ENCODE measurements at regions not wholly inside any gene's neighbourhood (a gene's known extent, or its start where the extent isn't known, plus 50 kb on each side); places are given as distances from the start of the nearest gene placed in this dataset.

DNA sequence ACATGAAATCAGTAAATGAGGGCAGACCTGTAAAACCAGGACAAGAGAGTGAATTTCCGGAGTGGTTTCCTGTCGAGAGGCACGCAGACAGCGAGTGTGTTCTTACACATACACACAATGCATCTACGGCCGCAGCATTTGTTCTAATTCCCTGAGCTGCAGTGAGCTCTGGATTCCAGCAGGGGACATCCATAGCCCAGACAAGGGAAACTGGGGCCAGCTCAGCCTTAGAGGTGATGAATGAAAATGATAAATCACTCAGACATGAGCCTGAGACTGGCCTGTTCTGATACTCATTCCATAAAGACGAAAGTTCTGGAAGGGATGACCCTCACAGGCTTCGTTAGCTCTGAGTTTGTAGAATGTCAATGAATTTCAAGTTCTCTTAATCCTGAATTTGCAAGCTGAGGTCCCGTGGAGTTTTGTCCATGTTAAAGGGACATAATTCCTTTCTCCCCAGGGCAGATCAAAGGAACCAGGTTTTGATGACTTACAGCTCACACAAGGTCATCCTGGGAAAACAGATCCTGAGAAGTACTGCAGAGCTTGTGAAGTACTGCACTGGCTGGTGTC, 207.9 kb upstream of the C1orf87 start:
- Histone ChIP-seq H3K4me3 (replicated peaks in 1 of 2; ENCODE audit: low read depth in 1 of 2, low read length in 2 of 2) (peak overlapping the region in 1 of 2 experiments; percentile 19; a peak in 1 of 4 replicates), H3K79me2 (ENCODE audit: insufficient read depth, low read length) (no peaks in the 10 kb centered on the region), H3K4me1 (ENCODE audit: control insufficient read depth in 1 of 2, insufficient read depth in 2 of 2, low read length in 2 of 2) (peaks cover 5 to 24% of the 10 kb centered on the region in 2 experiments; a peak in 3 of 4 replicates), H3K9me2 (ENCODE audit: insufficient read depth) (no peaks in the 10 kb centered on the region), H3K4me2 (ENCODE audit: low read length) (peak overlapping the region; percentile 41), H4K20me1 (ENCODE audit: insufficient read depth) (no peaks in the 10 kb centered on the region), H2AFZ (ENCODE audit: low read depth, low read length, poor library complexity, severe bottlenecking) (peak overlapping the region; percentile 91), H3K9me3 (ENCODE audit: control insufficient read depth in 1 of 2, insufficient read depth in 1 of 2, low read depth in 1 of 2, low read length in 2 of 2) (no peaks in the 10 kb centered on the region), H3K27me3 (ENCODE audit: insufficient read depth, low read length) (no peaks in the 10 kb centered on the region), H3K36me3 (ENCODE audit: control insufficient read depth in 1 of 2, insufficient read depth in 2 of 2, low read length in 2 of 2) (no peaks in the 10 kb centered on the region), H3K27ac (ENCODE audit: low read depth, low read length) (no peak overlapping the region), H3K9ac (ENCODE audit: low read length) (no peak overlapping the region)
- ChIA-PET POLR2A (interaction anchor here (0.8 to 1.4 kb wide), 4 partner anchors 41 to 567 kb away, joined by 3 to 5 read pairs (median 3); no protein-coding TSS in a partner anchor), CTCF (interaction anchor here (0.7 to 3.1 kb wide), 22 partner anchors 12 to 1307 kb away, joined by 3 to 58 read pairs (median 4); no protein-coding TSS in a partner anchor), RAD21 (ENCODE audit: low non-redundant PET in 1 of 2, low total read pairs in 2 of 2, uncharacterized antibody in 2 of 2, unreplicated experiment in 2 of 2) (interaction anchor here (0.7 to 1.6 kb wide), 7 partner anchors 23 to 1863 kb away, joined by 3 to 15 read pairs (median 4); no protein-coding TSS in a partner anchor)
- ATAC-seq (peak; percentile 96), DNase-seq (ENCODE audit: low read depth, low spot score) (peak; percentile 83)
- BruUV-seq (replicated peaks), result no TSS peak
- intact Hi-C loops (cut with micrococcal nuclease), result loop anchor here (1.0 to 10.0 kb wide), 3 partner anchors 484 to 761 kb away; no protein-coding TSS in a partner anchor
- TF ChIP-seq ZNF274 (IDR thresholded peaks at IDR 0.05; ENCODE audit: low read depth, low read length) (no peak), ZFX (IDR thresholded peaks at IDR 0.05) (no peak), ELF1 (IDR thresholded peaks at IDR 0.05; ENCODE audit: borderline replicate concordance, low read depth) (no peak), YY1 (IDR thresholded peaks at IDR 0.05; ENCODE audit: extremely low read depth, insufficient replicate concordance, low read depth, low read length) (no peak), POLR2A (IDR thresholded peaks at IDR 0.05; ENCODE audit: borderline replicate concordance, extremely low read depth, insufficient read depth, insufficient read length) (no peak), EZH2phosphoT487 (IDR thresholded peaks at IDR 0.05; ENCODE audit: borderline replicate concordance) (no peak), FOSL1 (IDR thresholded peaks at IDR 0.05; ENCODE audit: low read depth) (peak; percentile 79), TCF7L2 (IDR thresholded peaks at IDR 0.05; ENCODE audit: borderline replicate concordance, extremely low read depth, insufficient read depth, insufficient read length) (peak; percentile 96), SIN3A (IDR thresholded peaks at IDR 0.05; ENCODE audit: low read depth) (no peak), RAD21 (IDR thresholded peaks at IDR 0.05; ENCODE audit: low read depth) (peak; percentile 98), CEBPB (IDR thresholded peaks at IDR 0.05; ENCODE audit: low read depth) (no peak), SP1 (IDR thresholded peaks at IDR 0.05; ENCODE audit: low read depth) (no peak), EGR1 (IDR thresholded peaks at IDR 0.05; ENCODE audit: low read depth) (no peak), JUND (IDR thresholded peaks at IDR 0.05) (peak; percentile 70), ZBTB33 (IDR thresholded peaks at IDR 0.05; ENCODE audit: extremely low read depth, insufficient replicate concordance, low read length) (no peak), EZH2 (IDR thresholded peaks at IDR 0.05) (no peak)
- TF ChIP-seq, protein P1, sequence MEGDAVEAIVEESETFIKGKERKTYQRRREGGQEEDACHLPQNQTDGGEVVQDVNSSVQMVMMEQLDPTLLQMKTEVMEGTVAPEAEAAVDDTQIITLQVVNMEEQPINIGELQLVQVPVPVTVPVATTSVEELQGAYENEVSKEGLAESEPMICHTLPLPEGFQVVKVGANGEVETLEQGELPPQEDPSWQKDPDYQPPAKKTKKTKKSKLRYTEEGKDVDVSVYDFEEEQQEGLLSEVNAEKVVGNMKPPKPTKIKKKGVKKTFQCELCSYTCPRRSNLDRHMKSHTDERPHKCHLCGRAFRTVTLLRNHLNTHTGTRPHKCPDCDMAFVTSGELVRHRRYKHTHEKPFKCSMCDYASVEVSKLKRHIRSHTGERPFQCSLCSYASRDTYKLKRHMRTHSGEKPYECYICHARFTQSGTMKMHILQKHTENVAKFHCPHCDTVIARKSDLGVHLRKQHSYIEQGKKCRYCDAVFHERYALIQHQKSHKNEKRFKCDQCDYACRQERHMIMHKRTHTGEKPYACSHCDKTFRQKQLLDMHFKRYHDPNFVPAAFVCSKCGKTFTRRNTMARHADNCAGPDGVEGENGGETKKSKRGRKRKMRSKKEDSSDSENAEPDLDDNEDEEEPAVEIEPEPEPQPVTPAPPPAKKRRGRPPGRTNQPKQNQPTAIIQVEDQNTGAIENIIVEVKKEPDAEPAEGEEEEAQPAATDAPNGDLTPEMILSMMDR (IDR thresholded peaks at IDR 0.05 in 2 of 3, conservative IDR thresholded peaks at IDR 0.05 in 1 of 3; ENCODE audit: borderline replicate concordance in 1 of 3, insufficient read depth in 1 of 3, low read depth in 2 of 3, low read length in 2 of 3), result peak; percentile 82 to 95 (median 94)
- TF ChIP-seq, protein P2, sequence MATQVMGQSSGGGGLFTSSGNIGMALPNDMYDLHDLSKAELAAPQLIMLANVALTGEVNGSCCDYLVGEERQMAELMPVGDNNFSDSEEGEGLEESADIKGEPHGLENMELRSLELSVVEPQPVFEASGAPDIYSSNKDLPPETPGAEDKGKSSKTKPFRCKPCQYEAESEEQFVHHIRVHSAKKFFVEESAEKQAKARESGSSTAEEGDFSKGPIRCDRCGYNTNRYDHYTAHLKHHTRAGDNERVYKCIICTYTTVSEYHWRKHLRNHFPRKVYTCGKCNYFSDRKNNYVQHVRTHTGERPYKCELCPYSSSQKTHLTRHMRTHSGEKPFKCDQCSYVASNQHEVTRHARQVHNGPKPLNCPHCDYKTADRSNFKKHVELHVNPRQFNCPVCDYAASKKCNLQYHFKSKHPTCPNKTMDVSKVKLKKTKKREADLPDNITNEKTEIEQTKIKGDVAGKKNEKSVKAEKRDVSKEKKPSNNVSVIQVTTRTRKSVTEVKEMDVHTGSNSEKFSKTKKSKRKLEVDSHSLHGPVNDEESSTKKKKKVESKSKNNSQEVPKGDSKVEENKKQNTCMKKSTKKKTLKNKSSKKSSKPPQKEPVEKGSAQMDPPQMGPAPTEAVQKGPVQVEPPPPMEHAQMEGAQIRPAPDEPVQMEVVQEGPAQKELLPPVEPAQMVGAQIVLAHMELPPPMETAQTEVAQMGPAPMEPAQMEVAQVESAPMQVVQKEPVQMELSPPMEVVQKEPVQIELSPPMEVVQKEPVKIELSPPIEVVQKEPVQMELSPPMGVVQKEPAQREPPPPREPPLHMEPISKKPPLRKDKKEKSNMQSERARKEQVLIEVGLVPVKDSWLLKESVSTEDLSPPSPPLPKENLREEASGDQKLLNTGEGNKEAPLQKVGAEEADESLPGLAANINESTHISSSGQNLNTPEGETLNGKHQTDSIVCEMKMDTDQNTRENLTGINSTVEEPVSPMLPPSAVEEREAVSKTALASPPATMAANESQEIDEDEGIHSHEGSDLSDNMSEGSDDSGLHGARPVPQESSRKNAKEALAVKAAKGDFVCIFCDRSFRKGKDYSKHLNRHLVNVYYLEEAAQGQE (IDR thresholded peaks at IDR 0.05; ENCODE audit: low read depth), result no peak
- TF ChIP-seq, protein P3, sequence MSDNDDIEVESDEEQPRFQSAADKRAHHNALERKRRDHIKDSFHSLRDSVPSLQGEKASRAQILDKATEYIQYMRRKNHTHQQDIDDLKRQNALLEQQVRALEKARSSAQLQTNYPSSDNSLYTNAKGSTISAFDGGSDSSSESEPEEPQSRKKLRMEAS (IDR thresholded peaks at IDR 0.05), result peak; percentile 38
- TF ChIP-seq, protein P4, sequence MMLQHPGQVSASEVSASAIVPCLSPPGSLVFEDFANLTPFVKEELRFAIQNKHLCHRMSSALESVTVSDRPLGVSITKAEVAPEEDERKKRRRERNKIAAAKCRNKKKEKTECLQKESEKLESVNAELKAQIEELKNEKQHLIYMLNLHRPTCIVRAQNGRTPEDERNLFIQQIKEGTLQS (IDR thresholded peaks at IDR 0.05), result no peak

All from HCT116 (cell line).